Rectal smooth muscle tissue (tissue), 1 donor: ENCODE measurements at regions not wholly inside any gene's neighbourhood (a gene's known extent, or its start where the extent isn't known, plus 50 kb on each side); places are given as distances from the start of the nearest gene placed in this dataset.
"Not testable (repeated sequence)": the region's sequence is repeated elsewhere in the genome, so short reads cannot be mapped to it uniquely, and the experiment has no call there.

Source experiments
- H3K27ac ChIP-seq: one replicate; pipeline ENCODE4 v1.7.0; 2013; ENCODE audit warnings: low read depth, low read length, inconsistent platforms
- H3K27me3 ChIP-seq: one replicate; pipeline ENCODE4 v1.7.0; 2013; ENCODE audit warnings: low read length; ENCODE audit not compliant: control insufficient read depth, insufficient read depth
- H3K36me3 ChIP-seq: one replicate; pipeline ENCODE4 v1.7.0; 2013; ENCODE audit warnings: low read length; ENCODE audit not compliant: control insufficient read depth, insufficient read depth
- H3K4me1 ChIP-seq: one replicate; pipeline ENCODE4 v1.7.0; 2013; ENCODE audit warnings: low read length; ENCODE audit not compliant: control insufficient read depth, insufficient read depth
- H3K4me3 ChIP-seq: one replicate; pipeline ENCODE4 v1.7.0; 2013; ENCODE audit warnings: low read length
- H3K9ac ChIP-seq: one replicate; pipeline ENCODE4 v1.7.0; 2013; ENCODE audit warnings: low read length

DNA sequence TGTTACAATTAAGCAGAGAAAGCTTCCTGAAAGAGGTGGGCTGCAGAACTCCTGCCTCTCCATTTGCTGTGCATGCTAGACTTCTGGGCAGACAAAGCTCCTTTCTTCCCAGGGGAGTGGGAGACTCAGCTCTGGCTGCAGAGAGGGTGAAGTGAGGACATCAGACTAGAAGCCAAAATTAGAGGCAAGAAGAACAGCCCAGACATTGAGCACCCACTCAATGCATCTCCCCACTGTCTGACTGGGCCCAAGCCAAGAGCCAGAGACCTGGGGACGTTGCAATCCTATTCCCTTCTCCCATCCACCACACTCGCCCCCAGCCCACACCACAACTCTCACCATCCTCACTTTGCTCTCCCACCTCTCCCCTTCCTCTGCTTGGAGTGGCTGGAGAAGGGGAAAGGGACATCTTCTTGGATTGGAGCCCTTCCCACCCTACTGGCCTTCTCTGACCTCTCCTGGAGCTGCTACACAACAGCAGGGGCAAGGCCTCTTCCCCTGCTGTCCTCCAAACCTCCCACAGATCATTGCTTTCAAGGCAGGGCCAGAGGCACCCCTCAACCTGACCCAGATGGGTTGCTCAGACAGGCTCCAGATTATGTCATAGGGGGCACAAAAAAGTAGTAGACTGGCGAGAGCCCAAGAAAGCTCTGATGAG, 477.7 kb upstream of the CADM1 start:
- Histone ChIP-seq H3K27ac (no peak overlapping the region), H3K27me3 (no peaks in the 10 kb centered on the region), H3K4me1 (peaks cover 2% of the 10 kb centered on the region), H3K9ac (no peak overlapping the region), H3K36me3 (no peaks in the 10 kb centered on the region), H3K4me3 (no peak overlapping the region)

GRCh38 chr11:115981104-115981481, 476.9 kb upstream of the CADM1 start:
- H3K36me3 ChIP-seq = no peaks in the 10 kb centered on the region
- H3K27ac ChIP-seq = no peak overlapping the region
- no peak overlapping the region for H3K9ac ChIP-seq
- no peak overlapping the region for H3K4me3 ChIP-seq
- H3K4me1 ChIP-seq = peaks cover 2% of the 10 kb centered on the region
- H3K27me3 ChIP-seq = no peaks in the 10 kb centered on the region

DNA sequence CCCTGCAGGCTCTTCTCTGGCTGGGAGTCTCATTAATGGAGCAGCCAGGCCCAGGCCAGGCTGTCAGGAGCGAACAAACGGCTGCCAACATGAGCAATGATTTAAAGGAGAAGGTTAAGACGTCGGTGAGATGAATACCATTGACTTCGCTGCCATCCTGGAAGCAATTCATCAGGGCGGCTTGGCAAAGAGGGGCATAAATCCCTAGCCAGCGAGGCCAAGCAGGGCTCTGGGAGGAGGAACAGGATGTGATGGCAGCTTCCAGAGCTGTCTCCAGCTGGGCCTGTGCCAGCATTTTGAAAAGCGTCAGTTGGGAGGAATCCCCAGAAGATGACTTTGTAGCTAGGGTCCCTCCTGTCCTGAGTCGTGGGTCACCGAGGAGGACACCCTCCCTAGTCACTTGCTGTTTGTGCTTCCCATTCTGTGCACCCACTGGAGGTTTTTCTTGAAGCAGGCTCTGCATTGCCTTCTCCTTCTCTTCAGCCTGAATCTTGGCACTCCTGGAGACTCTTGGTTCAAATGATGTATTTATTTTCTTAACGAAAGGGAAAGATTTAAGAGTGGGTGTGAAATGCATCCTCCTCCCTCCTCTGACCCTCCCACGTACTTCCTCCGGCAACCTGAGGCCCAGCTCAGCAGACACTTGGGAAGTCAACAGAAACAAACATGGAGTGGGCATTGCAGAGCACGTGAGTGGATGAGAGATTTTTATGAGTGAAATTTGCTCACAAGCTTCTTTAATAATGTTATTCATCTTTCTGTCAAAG, 476.3 kb upstream of the CADM1 start:
- Histone ChIP-seq H3K4me3 (no peak overlapping the region), H3K36me3 (no peaks in the 10 kb centered on the region), H3K27me3 (no peaks in the 10 kb centered on the region), H3K4me1 (peaks cover 2% of the 10 kb centered on the region), H3K27ac (peak overlapping the region; percentile 14), H3K9ac (no peak overlapping the region)

DNA sequence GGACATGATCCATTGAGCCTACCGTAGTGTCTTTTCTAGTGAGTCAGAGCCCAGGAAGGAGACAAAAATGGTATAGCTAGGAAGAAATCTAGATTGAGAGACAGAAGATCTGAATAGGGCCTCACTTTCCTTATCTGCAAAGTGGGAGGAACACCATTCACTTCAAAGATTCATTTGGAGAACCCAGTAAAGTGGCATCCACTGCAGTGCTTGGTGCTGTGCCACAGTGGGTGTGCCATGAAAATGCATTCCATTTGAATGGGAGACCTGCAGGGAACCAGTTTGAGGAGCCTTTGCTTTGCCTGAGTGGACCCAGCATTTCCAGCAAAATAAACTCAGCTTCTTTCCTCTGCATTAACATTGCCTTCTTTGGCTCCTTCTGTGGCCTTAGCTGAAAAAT, 470.5 kb upstream of the CADM1 start:
- Histone ChIP-seq H3K36me3 (no peaks in the 10 kb centered on the region), H3K27me3 (no peaks in the 10 kb centered on the region), H3K4me3 (no peak overlapping the region), H3K27ac (no peak overlapping the region), H3K9ac (no peak overlapping the region), H3K4me1 (peaks cover 2% of the 10 kb centered on the region)

DNA sequence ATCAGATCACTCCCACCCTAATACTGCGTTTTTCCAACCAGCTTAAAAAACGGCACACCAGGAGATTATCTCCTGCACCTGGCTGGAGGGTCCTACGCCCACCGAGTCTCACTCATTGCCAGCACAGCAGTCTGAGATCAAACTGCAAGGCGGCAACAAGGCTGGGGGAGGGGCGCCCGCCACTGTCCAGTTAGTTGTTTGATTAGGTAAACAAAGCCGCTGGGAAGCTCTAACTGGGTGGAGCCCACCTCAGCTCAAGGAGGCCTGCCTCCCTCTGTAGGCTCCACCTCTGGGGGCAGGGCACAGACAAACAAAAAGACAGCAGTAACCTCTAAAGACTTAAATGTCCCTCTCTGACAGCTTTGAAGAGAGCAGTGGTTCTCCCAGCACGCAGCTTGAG, 463.0 kb upstream of the CADM1 start:
- not testable (repeated sequence) for H3K36me3 ChIP-seq, H3K27me3 ChIP-seq

GRCh38 chr11:115965767-115966504, 461.7 kb upstream of the CADM1 start:
- no peaks in the 10 kb centered on the region for H3K36me3 ChIP-seq
- H3K4me1 ChIP-seq = no peaks in the 10 kb centered on the region
- H3K9ac ChIP-seq = no peak overlapping the region
- H3K27me3 ChIP-seq = no peaks in the 10 kb centered on the region
- H3K27ac ChIP-seq = no peak overlapping the region
- no peak overlapping the region for H3K4me3 ChIP-seq

More for the DNA sequence above, 463.0 kb upstream of the CADM1 start:
- not testable (repeated sequence) for H3K9ac ChIP-seq, H3K4me1 ChIP-seq, H3K4me3 ChIP-seq, H3K27ac ChIP-seq

DNA sequence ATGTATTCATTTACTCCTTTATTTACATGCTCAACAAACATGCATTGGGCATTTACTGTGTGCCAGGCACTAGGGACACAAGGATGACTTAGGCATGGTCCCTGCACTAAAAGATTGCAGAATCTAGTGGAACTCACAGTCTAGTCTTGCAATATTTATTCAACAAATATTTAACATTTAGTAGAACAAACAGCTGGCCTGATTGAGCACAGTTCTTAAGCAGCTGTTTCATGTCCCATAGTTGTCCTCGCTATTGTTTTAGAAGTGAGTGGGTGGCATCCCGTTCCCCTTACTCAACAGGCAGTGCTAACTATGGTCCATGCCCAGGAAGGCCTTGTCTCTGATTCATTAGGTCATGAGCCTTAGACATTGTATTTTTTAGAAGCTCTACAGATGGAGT, 459.9 kb upstream of the CADM1 start:
- Histone ChIP-seq H3K9ac (no peak overlapping the region), H3K27me3 (no peaks in the 10 kb centered on the region), H3K36me3 (no peaks in the 10 kb centered on the region), H3K4me1 (no peaks in the 10 kb centered on the region), H3K4me3 (no peak overlapping the region), H3K27ac (no peak overlapping the region)

- Histone ChIP-seq H3K27ac (no peak overlapping the region), H3K4me1 (no peaks in the 10 kb centered on the region), H3K36me3 (no peaks in the 10 kb centered on the region), H3K9ac (no peak overlapping the region), H3K27me3 (no peaks in the 10 kb centered on the region), H3K4me3 (no peak overlapping the region)
Measured at GRCh38 chr11:115963156-115963555, 458.9 kb upstream of the CADM1 start.

- no peak overlapping the region for H3K27ac ChIP-seq
Measured at GRCh38 chr11:115961159-115962003, 457.2 kb upstream of the CADM1 start.

GRCh38 chr11:115959081-115959486, 454.9 kb upstream of the CADM1 start:
- Histone ChIP-seq H3K27ac (no peak overlapping the region), H3K36me3 (no peaks in the 10 kb centered on the region), H3K9ac (no peak overlapping the region), H3K4me1 (no peaks in the 10 kb centered on the region), H3K27me3 (no peaks in the 10 kb centered on the region), H3K4me3 (no peak overlapping the region)

More at GRCh38 chr11:115961159-115962003, 457.2 kb upstream of the CADM1 start:
- no peak overlapping the region for H3K4me3 ChIP-seq
- no peaks in the 10 kb centered on the region for H3K27me3 ChIP-seq
- no peaks in the 10 kb centered on the region for H3K4me1 ChIP-seq
- H3K36me3 ChIP-seq = no peaks in the 10 kb centered on the region
- no peak overlapping the region for H3K9ac ChIP-seq

GRCh38 chr11:115958089-115959000, 454.1 kb upstream of the CADM1 start:
- no peak overlapping the region for H3K27ac ChIP-seq
- H3K4me3 ChIP-seq = no peak overlapping the region
- H3K36me3 ChIP-seq = no peaks in the 10 kb centered on the region
- H3K27me3 ChIP-seq = no peaks in the 10 kb centered on the region
- H3K9ac ChIP-seq = no peak overlapping the region
- H3K4me1 ChIP-seq = no peaks in the 10 kb centered on the region
